ENCODE measurements at regions not wholly inside any gene's neighbourhood (a gene's known extent, or its start where the extent isn't known, plus 50 kb on each side); places are given as distances from the start of the nearest gene placed in this dataset.
"Not testable (repeated sequence)": the region's sequence is repeated elsewhere in the genome, so short reads cannot be mapped to it uniquely, and the experiment has no call there.

DNA sequence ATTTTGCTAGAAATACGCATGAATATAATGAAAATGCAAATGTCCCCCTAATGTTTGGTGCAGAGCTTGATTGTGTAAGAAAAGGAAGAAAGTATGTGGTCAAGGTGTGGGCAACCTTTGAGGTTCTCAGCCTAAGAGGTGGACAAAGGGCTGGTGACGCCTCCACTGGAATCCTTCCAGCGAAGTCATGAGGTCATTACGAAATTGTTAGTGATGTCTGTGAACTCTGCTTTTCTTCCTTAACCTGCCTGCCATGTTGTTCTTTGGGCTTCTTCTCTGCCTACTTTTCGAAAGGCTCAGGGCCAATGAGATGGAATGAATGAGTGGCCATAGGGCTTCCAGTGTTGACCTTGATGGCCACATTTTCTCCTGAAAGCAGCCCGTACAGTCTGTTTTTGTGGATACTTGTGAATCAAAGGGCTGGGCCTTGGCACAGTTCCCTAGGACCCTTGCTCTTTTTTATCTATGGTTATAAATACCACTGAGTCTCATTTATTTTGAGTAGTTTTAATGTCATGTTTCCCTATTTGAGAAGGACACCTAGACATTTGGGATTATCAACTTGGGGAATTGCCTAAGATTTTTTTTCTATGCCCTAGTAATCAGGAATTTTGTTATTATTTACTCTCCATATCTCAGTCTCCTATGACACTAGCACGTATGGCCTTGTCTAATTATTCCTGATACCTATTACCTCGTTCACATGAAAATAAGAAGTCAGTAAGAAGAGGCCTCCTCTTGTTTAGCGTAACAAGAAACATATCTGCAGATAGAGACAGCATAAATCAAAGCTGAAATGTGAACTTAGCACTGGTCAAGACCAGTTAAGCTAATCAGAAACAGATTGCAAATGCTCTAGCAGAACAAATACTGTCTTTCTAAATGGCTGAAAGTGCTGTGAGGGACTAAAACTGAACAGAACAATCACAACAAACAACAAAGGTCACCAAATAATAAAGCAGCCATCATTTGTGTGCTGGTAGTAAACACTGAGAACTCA lies 334.6 kb downstream of the BCL2L11 start:
- not testable (repeated sequence) for DNase-seq

DNA sequence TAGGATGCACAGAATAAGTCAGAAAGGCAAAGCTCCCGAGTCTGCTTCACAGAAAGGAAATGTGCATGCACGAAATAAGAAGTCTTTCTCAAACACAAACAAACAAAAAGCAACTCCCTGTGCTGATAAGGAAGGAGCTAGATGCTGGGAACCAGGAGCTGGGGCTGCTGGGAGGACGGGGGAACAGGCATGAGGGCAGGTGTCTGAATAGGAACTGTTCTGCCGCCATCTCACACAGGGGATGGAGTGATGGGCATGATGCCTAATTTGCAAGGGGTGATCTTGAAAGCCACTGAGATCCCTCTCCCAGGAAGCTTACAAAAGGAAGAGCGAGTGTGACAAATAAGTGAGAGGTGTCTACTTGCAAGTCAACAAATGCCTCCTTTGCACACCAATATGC lies 336.5 kb downstream of the BCL2L11 start:
- not testable (repeated sequence) for DNase-seq

GRCh38 chr2:111460901-111461300 lies 340.2 kb downstream of the BCL2L11 start:
- not testable (repeated sequence) for DNase-seq

- not testable (repeated sequence) for DNase-seq
These were observed 341.1 kb downstream of the BCL2L11 start for GRCh38 chr2:111461831-111462230.

DNA sequence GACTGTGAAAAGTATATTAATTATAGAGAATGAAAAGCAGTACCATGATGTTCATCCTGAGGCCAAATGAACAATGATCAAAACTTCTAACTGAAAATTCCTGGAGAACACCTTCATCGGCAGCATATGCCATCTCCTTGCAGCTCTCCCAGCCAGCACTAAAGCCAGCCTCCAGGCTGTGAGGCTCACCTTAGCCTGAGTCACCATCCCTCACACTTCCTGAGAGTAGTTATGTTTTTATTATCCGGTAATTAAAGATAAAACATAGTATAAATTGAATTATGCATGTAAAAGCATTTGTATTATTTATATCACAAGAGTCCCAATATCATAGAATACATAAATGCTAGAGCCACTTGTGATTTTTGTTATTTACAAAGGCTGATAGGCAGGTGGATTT lies 341.9 kb downstream of the BCL2L11 start:
- not testable (repeated sequence) for DNase-seq

- DNase-seq: not testable (repeated sequence)
These were observed 342.6 kb downstream of the BCL2L11 start for GRCh38 chr2:111463238-111463848.

GRCh38 chr2:111463956-111464355 lies 343.2 kb downstream of the BCL2L11 start:
- DNase-seq: not testable (repeated sequence)

DNA sequence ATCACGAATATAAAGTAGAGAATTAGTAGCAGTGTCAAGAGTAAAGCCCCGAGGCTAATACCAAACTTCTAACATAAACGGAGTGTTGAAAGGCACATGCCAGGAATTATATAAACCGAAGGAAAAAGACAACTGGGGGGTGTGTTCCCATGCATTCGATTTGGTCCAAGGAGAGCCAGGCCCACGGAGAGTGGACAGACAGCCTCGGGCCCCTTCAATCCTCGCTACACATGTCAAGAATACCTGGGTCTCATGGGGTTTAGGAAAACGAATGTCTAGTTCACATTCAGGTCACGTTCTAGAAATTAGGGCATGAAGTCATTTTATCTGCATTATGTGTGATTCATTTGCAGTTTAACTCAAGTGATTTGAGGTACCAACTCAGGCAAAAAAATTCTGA lies 343.7 kb downstream of the BCL2L11 start:
- DNase-seq: not testable (repeated sequence)

- DNase-seq: not testable (repeated sequence)
These were observed 344.8 kb downstream of the BCL2L11 start for GRCh38 chr2:111465521-111465920.

GRCh38 chr2:111466744-111467143 lies 346.0 kb downstream of the BCL2L11 start:
- not testable (repeated sequence) for DNase-seq

DNA sequence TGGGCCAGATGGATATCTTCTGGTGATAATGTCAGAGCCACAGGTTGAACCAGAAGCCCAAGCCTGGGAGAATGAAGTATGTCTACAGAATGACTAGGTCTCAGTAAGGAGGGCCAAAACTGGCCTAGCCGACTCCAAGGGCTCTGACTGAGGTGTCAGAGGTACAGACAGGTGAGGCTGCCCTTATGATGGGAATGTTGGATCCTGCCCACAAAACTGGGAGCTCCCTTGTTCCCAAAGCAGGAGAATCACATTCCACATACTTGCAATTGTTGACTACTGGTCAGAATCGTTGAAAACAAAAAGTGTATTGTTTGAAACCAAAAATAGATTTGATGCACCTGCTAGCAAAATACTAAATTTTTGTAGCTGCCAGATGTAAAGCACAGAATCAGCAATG lies 350.2 kb downstream of the BCL2L11 start:
- not testable (repeated sequence) for DNase-seq

DNA sequence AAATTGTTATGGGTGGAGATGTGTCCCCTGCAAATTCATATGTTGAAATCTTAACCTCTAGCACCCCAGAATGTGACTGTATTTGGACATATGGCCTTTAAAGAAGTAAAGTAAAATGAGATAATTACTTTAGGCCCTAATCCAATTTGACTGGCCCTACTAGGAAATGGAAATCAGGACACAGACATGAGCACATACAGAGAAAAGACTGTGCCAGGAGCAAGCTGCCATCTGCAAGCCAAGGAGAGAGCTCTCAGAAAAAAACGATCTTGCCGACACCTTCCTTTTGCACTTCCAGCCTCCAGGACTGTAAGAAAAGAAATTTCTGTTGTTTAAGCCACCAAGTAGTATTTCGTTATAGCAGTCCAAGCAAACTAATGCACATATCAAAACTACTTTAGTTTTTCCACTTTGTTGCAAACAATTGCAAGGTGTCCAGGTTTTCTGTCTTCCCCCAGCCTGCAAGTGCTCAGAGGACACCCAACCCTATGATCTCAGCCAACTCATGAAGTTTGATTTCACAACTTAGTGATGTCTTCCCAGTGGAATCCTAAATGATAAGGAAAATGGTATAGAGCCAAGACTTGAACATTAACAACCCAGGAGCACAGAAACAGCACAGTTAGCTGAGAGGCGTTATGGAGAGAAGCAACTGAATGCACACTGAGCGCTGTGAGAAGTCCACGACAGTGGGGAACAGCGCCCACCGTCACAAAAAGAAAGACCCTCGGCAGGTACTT lies 351.2 kb downstream of the BCL2L11 start:
- not testable (repeated sequence) for DNase-seq

DNA sequence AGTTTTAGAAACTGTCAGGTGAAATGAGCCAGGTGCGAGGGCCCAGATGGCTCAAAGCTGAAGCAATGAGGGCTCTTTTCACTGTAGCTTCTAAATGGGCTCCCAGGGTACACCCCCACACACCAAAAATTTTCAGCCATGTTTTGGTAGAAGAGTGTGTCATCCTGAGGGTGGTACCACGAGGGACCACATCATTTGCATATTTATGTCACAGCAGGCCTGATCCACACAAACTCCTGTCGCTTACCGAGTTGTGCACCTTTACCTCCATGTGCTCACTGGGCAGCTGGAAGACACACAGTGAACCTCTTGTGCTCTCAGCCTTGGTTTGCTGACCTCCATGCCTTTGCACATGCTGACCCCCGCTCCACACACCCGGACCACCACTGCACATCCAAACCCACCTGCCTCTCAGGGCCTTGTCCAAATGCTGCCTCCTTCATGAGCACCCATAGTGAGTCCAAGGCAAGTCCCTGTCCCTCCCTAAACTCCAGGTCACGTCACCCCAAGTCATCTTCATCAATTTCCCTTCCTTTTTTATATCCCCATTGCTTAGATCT lies 352.2 kb downstream of the BCL2L11 start:
- DNase-seq: not testable (repeated sequence)

DNA sequence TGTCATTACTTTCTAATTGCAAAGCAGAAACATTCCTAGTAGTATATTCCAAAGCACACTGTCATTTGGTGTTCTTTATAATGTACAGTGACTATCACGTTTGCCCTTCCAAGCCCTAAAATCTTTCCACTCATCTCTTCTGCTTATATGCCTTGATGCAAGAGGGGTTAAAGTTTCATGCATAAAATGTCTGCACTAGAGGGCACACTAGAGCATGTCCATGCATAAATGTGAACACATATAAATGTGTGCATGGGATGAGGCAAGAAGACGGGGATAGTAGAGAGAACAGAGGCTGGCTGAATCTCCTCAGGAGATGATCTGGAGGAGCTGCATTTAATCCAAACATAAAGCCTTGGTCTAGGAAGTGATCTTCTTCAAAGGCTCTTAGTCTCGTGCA lies 352.8 kb downstream of the BCL2L11 start:
- DNase-seq: not testable (repeated sequence)

DNA sequence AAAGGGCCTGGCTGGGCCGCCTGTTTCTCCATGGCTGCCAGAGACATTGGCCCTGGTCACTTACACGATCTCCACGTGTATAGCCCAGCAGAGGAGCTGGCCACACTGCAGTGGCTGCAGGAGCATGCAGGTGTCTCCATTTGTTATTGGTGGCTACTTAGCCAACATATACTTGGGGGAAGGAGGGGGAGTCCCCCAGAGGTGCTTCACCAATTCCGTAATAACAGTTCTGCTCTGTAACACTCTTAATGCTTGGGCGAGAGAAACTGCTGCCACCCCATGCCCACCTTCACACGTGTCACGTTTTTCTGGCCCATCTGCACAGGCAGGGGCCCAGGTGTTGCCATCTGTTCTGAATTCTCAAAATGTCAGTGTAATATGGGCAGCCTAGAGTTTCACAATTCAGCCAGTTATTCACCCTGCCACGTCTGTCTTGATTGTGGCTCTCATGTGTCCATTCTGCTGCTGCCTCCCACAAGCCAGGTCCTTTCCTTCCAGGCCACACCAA lies 353.5 kb downstream of the BCL2L11 start:
- DNase-seq: not testable (repeated sequence)

GRCh38 chr2:111478335-111478734 lies 357.6 kb downstream of the BCL2L11 start:
- not testable (repeated sequence) for DNase-seq

DNA sequence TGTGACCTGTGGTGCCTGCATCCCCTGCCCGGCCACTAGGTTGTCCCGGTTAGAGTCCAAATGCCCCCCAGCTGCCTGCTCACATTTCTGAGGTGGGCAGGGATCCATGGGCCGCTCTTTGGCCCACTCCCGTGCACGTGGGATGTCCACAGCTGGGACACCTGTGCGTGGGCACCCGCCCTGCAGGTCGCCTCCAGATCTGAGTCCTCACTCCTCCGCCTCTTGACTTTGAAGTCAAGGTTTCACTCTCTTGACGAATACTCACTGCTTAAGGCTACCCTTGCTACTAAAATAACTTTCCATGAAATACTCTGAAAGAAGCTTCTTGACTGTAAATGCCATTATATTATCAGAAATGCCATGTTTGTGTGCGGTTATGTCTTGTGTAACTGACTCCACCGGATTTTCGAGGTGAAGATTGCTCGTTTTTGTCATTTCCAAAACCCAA lies 358.2 kb downstream of the BCL2L11 start:
- not testable (repeated sequence) for DNase-seq

DNA sequence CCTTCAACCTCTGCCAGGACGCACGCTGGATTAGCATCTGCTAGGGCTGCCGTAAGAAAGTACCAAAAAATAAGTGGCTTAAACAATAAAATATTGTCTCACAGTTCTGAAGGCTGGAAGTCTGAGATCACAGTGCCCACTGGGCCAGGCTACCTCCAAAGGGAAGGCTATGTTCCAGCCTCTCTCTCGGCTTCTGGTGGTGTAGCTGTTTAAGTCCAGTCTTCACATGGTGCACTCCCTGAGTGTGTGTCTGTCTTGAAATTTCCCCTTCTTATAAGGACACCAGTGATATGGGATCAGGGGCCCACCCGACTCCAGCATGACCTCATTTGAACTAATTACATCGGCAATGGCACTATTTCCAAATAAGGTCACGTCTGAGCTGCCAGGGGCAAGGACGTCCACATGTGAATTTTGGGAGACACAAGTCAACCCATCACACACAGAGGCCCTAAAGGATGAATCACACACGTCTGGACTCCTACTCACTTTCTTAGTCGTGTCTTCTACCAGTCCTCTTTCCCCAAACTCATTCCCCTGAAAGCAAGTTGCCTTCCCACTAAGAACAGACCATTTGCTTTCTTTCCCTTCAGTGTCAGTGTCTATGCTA lies 359.4 kb downstream of the BCL2L11 start:
- not testable (repeated sequence) for DNase-seq

GRCh38 chr2:111480633-111481032 lies 359.9 kb downstream of the BCL2L11 start:
- DNase-seq: not testable (repeated sequence)

GRCh38 chr2:111481219-111481618 lies 360.5 kb downstream of the BCL2L11 start:
- not testable (repeated sequence) for DNase-seq

GRCh38 chr2:111482987-111483679 lies 362.4 kb downstream of the BCL2L11 start:
- DNase-seq: not testable (repeated sequence)

Data from DMS153 (cell line).